HG03342 (cell line): ENCODE measurements at regions not wholly inside any gene's neighbourhood (a gene's known extent, or its start where the extent isn't known, plus 50 kb on each side); places are given as distances from the start of the nearest gene placed in this dataset.

Source experiments
- ATAC-seq: cut with Tn5 transposase; IDR thresholded peaks from one replicate; pipeline ENCODE4 v1.9.1; 2021; ENCODE audit warnings: mild to moderate bottlenecking, moderate library complexity; ENCODE audit not compliant: unreplicated experiment

- ATAC-seq, result no peak
Observed at GRCh38 chr3:79847928-79848327, 80.1 kb upstream of the ROBO1 start.

DNA sequence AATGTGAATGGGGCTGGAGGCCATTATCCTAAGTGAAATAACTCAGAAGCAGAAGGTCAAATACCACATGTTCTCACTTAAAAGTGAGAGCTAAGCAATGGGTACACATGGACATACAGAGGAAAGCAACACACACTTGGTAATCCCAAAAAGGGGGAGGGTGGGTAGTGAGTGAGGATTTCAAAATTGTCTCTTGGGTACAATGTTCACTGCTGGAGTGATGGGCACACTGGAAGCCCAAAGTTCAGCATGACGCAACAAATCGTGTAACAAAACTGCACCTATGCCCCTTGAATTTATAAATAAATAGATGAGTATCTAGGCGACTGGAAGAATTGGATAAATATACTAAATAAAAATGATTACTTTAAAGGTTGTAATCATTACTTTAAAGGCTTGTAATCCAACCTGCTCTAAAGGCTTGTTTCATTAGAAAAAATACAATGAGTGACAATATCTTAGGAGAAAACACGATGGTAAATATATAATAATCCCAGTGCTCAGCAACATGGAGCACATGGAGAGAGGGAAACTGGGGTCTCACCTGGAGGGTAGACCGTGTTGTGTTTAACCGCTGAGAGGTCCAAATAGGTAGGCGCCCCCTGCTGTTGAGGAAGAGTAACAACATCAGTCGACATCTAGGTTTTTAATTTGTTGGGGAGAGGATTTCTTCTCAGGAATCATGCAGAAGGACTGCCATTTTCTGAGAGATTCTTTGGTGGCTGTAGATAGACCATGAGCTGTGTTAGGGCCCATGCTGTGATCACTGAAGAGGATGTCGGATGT is 78.5 kb upstream of the ROBO1 start:
- ATAC-seq, result no peak

GRCh38 chr3:79845546-79845945 is 77.7 kb upstream of the ROBO1 start:
- no peak for ATAC-seq

DNA sequence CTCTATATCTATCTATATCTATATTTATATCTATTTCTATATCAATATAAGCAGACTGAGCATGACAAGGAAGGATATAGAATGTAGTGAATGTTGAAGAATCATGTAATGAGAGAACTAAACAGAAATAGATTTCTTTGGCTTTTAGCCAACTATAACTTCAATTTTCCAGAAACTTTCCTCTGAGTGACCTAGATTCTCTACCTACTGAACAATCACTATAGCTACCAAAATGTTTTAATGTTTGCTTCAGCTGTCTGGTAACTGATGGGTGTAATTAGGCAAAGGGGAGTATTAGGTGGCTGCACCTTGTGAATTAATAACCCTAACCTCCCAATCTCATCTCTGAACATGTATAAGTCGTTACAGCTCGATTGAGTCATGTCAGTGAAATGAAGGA is 76.4 kb upstream of the ROBO1 start:
- ATAC-seq, result no peak

GRCh38 chr3:79843180-79843579 is 75.4 kb upstream of the ROBO1 start:
- no peak for ATAC-seq

DNA sequence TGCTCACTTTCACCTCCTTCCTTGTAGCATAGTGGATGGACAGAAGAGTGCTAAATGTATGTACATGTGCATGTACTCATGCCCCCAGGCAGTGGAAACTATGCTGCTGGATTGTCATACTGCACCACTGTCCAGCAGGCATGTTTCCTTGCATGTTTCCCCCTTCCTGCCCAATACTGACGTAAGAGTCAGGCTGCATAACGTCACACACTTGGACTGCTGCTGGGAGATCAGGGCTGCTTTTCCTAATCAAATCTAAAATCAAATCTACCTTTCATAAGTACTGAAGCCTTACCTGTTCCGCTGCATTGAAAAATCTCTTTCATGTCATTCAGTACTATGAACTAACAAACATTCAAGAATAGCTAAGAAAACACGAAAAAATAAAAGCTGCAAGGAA is 67.9 kb upstream of the ROBO1 start:
- no peak for ATAC-seq

DNA sequence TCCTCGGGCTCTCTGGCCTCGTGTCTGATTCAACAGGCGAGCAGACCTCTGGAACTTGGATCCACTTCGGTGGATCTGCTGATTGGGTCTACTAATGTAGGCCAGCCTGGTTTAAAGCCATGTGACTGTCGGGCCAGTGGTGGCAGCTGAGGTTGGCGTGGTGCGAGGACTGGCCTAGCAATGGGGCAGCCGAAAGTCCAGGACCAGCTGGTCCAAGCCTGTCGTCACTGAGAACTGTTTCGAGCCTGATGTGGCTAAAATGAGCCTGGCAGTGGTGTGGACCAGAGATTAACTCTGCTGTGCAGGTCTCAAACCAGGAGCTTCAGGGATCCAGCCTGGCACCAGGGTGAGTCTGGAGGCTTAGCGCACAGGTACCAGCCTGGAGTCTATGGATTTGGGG is 56.4 kb upstream of the ROBO1 start:
- ATAC-seq, result no peak

DNA sequence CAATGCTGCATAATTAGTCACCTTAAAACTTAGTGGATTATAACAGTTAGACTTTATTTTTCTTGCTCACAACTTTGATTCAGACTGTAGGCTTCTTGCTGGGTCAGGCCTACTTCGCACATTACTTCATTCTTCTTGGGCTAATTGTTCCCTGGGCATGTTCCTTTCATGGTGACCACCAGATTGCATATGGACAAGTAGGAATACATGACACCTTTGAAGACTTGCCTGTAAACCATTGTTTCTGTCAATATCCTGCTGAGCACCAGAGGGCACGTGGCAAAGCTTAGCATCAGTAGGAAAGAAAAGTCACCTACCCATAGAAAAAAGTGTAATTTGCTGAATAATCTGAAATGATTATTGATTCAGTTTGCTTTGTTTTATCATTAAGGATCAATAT is 54.3 kb upstream of the ROBO1 start:
- ATAC-seq, result no peak

GRCh38 chr3:79820089-79820488 is 52.3 kb upstream of the ROBO1 start:
- ATAC-seq, result no peak

DNA sequence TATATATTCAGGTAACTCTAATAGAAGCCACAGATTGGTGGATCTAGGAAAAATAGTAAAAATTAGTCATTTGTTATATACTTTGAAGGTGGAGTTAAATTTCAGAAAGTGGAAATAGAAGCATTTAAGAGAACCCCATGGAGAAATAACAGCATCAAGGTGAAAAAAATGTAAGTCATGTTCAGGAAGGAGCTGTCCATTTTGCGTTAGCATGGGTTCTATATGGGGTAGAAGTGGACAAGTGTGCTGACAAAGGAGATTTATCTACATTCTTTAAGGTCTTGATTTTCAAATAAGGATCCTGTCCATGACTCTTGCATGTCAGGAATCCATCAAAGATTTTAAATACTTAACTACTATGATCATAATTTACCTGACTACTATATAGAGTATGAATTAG is 50.2 kb upstream of the ROBO1 start:
- no peak for ATAC-seq
